Cerebellar nuclear complex (tissue), 1 donor: ENCODE measurements at regions not wholly inside any gene's neighbourhood (a gene's known extent, or its start where the extent isn't known, plus 50 kb on each side); places are given as distances from the start of the nearest gene placed in this dataset.
"Not testable (repeated sequence)": the region's sequence is repeated elsewhere in the genome, so short reads cannot be mapped to it uniquely, and the experiment has no call there.

Experiments used
- DNase-seq, 2 experiments: peaks; one replicate each; lab custom pipeline; 2025; lab: John Stamatoyannopoulos, UW

DNA sequence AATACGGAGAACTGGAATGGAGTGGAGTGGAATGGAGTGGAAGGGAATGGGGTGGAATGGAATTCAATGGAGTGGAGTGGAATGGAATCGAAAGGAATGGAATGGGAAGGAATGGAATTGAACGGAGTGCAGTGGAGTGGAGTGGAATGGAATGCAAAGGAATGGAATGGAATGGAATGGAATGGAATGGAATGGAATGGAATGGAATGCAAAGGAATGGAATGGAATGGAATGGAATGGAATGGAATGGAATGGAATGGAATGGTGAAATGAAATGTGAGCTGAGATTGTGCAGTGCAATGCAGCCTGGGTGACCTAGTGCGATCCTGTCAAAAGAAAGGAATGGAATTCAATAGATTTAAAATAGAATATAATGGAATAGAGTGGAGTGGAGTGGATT lies 357.3 kb upstream of the WSB1 start:
- DNase-seq, result not testable (repeated sequence)

DNA sequence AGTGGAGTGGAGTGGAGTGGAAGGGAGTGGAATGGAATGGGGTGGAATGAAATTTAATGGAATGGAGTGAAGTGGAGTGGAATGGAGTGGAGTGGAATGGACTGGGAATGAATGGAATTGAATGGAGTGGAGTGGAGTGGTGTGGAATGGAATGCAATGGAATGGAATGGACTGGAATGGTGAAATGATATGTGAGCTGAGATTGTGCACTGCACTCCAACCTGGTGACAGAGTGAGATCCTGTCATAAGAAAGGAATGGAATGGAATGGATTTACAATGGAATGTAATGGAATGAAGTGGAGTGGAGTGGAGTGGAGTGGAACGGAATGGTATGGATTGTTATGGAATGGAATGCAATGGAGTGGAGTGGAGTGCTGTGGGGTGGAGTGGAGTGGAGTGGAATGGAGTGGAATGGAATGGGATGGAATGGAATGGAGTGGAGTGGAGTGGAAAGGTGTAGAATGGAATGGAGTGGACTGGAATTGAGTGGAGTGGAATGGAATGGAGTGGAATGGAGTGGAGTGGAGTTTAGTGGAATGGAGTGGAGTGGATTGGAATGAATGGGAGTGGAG lies 356.1 kb upstream of the WSB1 start:
- not testable (repeated sequence) for DNase-seq

DNA sequence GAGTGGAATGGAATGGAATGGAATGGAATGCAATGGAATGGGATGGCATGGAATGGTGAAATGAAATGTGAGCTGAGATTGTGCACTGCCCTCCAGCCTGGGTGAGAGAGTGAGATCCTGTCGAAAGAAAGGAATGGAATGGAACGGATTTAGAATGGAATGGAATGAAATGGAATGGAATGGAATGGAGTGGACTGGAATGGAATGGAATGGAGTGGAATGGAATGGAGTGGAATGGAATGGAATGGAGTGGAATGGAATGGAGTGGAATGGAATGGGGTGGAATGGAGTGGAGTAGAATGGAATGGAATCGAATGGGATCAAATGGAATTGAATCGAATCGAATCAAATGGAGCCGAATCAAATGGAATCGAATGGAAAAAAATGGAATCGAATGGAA lies 354.2 kb upstream of the WSB1 start:
- not testable (repeated sequence) for DNase-seq

GRCh38 chr17:26940587-26940986 lies 353.3 kb upstream of the WSB1 start:
- not testable (repeated sequence) for DNase-seq

- DNase-seq, result no peak
Measured at GRCh38 chr17:26962255-26963162, 331.4 kb upstream of the WSB1 start.

- DNase-seq, result no peak
Measured at GRCh38 chr17:26963163-26963503, 330.8 kb upstream of the WSB1 start.

- not testable (repeated sequence) for DNase-seq
Measured at GRCh38 chr17:26965898-26966624, 327.9 kb upstream of the WSB1 start.

DNA sequence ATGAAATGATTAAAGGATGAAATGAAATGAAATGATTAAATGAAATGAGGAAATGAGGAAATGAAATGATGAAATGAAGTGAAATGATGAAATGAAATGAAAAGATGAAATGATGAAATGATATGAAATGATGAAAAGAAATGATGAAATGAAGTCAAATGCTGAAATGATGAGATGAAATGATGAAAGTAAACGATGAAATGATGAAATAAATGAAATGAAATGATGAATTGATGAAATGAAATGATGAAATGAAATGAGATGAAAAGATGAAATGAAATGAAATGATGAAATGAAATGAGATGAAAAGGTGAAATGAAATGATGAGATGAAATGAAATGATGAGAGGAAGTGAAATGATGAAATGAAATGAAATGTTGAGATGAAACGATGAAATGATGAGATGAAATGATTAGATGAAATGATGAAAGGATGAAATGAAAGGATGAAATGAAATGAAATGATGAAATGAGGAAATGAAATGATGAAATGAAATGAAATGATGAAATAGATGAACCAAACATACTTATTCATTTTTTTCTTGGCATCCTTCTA lies 327.2 kb upstream of the WSB1 start:
- not testable (repeated sequence) for DNase-seq

DNA sequence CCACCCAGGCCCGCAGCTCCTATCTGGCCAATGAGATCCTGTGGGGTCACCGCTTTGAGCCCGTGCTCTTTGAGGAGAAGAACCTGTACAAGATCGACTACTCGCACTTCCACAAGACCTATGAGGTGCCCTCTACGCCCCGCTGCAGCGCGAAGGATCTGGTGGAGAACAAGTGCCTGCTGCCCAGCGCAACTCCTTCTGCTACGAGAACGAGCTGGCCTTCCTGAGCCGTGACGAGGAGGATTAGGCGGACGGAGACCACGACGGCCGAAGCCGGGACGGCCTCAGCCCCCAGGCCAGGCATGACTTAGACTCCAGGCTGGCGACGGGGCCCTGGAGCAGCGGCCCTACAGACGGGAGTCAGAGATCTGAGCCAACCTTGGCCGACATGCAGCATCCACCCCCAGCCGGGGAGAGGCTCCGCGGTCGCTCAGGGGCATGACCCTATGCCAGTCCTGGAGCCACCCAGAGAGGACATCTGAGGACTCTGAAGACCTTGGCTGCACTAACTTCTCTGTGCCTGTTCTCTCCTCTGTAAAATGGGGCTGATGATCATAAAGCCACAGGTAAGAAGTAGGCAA lies 312.0 kb upstream of the WSB1 start:
- not testable (repeated sequence) for DNase-seq

- DNase-seq, result not testable (repeated sequence)
Measured at GRCh38 chr17:26982563-26982962, 311.4 kb upstream of the WSB1 start.

- DNase-seq, result not testable (repeated sequence)
Measured at GRCh38 chr17:26987851-26988250, 306.1 kb upstream of the WSB1 start.

DNA sequence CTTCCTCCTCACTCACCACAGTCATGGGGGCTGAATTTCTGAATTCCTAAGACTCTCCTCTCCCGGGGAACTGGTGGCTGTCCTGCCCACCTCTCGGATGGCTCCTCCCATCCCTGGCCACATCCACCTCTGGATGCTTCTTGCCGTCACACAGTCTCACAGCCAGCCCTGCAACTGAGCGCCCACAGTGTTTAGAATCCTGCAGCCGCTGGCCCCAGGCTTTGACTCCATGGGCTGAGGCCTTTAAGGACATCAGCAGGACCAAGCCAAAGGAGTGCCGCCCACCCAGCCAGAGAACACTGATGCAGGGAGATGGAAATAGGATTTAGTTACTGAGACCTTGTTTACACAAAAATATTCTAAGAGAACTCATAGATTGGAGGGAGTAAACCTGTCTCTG lies 299.3 kb upstream of the WSB1 start:
- not testable (repeated sequence) for DNase-seq

GRCh38 chr17:26996146-26996916 lies 297.6 kb upstream of the WSB1 start:
- not testable (repeated sequence) for DNase-seq

GRCh38 chr17:27007734-27008531 lies 286.0 kb upstream of the WSB1 start:
- DNase-seq, result not testable (repeated sequence)

- DNase-seq, result no peak
Measured at GRCh38 chr17:27009087-27009486, 284.8 kb upstream of the WSB1 start.

DNA sequence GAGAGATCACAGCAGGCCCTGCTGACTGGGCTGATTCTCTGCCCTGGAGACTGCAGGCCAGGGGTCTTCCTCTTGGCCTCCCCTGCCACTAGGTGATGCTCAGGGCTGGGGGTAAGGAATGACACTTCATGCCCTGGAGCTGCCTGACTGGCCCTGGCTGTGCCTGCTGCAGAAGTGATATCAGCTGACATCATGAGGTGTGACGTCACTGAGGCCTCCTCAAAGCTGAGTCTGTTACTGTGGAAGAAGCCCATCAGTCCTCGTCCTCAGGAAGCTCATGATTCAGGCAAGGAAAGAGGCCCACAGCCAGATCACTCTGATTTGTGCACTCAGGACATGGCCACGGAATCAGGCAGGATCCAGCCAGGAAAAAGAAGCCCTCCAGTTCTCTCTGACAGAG lies 283.8 kb upstream of the WSB1 start:
- not testable (repeated sequence) for DNase-seq

- not testable (repeated sequence) for DNase-seq
Measured at GRCh38 chr17:27030552-27030951, 263.4 kb upstream of the WSB1 start.

- no peak for DNase-seq
Measured at GRCh38 chr17:27038676-27039075, 255.2 kb upstream of the WSB1 start.

DNA sequence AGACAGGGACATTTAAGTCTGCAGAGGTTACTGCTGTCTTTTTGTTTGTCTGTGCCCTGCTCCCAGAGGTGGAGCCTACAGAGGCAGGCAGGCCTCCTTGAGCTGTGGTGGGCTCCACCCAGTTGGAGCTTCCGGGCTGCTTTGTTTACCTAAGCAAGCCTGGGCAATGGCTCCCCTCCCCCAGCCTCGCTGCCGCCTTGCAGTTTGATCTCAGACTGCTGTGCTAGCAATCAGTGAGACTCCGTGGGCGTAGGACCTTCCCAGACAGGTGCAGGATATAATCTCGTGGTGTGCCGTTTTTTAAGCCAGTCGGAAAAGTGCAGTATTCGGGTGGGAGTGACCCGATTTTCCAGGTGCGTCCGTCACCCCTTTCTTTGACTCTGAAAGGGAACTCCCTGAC lies 248.9 kb upstream of the WSB1 start:
- DNase-seq, result not testable (repeated sequence)

GRCh38 chr17:27049104-27049784 lies 244.7 kb upstream of the WSB1 start:
- DNase-seq, result no peak
